VCaP (cell line): ENCODE measurements at regions not wholly inside any gene's neighbourhood (a gene's known extent, or its start where the extent isn't known, plus 50 kb on each side); places are given as distances from the start of the nearest gene placed in this dataset.

Experiments
- H3K27ac ChIP-seq: fragments of 450-650 bp; 2 replicates; pipeline ENCODE4 v1.5.1; 2017
- CTCF ChIP-seq: fragments of 450-650 bp; conservative IDR thresholded peaks from 2 replicates; pipeline ENCODE4 v1.5.1; 2017; ENCODE audit warnings: mild to moderate bottlenecking, moderate library complexity

- TF ChIP-seq CTCF, result no peak
- H3K27ac ChIP-seq, result no peak overlapping the region
These were observed 561.3 kb downstream of the IGSF11 start for GRCh38 chr3:118473343-118473742.

GRCh38 chr3:118476885-118477618 is 557.6 kb downstream of the IGSF11 start:
- no peak for TF ChIP-seq CTCF
- no peak overlapping the region for H3K27ac ChIP-seq

GRCh38 chr3:118477768-118478167 is 556.9 kb downstream of the IGSF11 start:
- H3K27ac ChIP-seq, result no peak overlapping the region
- TF ChIP-seq CTCF, result no peak

GRCh38 chr3:118478706-118479276 is 555.9 kb downstream of the IGSF11 start:
- TF ChIP-seq CTCF, result no peak
- H3K27ac ChIP-seq, result no peak overlapping the region

- no peak for TF ChIP-seq CTCF
- H3K27ac ChIP-seq, result no peak overlapping the region
These were observed 555.3 kb downstream of the IGSF11 start for GRCh38 chr3:118479376-118479775.

- no peak for TF ChIP-seq CTCF
- H3K27ac ChIP-seq, result no peak overlapping the region
These were observed 554.4 kb downstream of the IGSF11 start for GRCh38 chr3:118480101-118480860.

GRCh38 chr3:118485693-118486092 is 549.0 kb downstream of the IGSF11 start:
- no peak overlapping the region for H3K27ac ChIP-seq
- TF ChIP-seq CTCF, result no peak
